ENCODE measurements at regions not wholly inside any gene's neighbourhood (a gene's known extent, or its start where the extent isn't known, plus 50 kb on each side); places are given as distances from the start of the nearest gene placed in this dataset.
"Not testable (repeated sequence)": the region's sequence is repeated elsewhere in the genome, so short reads cannot be mapped to it uniquely, and the experiment has no call there.

GRCh38 chr5:108560581-108560980 lies 178.7 kb upstream of the FBXL17 start (continued):
- TF ChIP-seq PRDM6 (tag by site-specific recombination; IDR thresholded peaks at IDR 0.05) (peak; percentile 54; the same call in 1 of the 2 replicates), OVOL3 (tag by site-specific recombination; IDR thresholded peaks at IDR 0.05) (no peak), MYNN (tag by site-specific recombination; IDR thresholded peaks at IDR 0.05; ENCODE audit: borderline replicate concordance) (no peak)

GRCh38 chr5:108560166-108560565 lies 178.3 kb upstream of the FBXL17 start:
- H3K36me3 ChIP-seq (ENCODE audit: control insufficient read depth in 2 of 2, insufficient read depth in 1 of 2, low read length in 2 of 2), result no peaks in the 10 kb centered on the region
- no peak overlapping the region for H3K27ac ChIP-seq (ENCODE audit: extremely low read depth, low read depth, low read length)
- H3K4me3 ChIP-seq (ENCODE audit: low read depth, low read length), result no peak overlapping the region
- TF ChIP-seq HOXC10 (CRISPR knock-in tag; IDR thresholded peaks at IDR 0.05), result no peak
- TF ChIP-seq MYNN (tag by site-specific recombination; IDR thresholded peaks at IDR 0.05; ENCODE audit: borderline replicate concordance), result no peak
- no peak for TF ChIP-seq KLF1 (tag by site-specific recombination; IDR thresholded peaks at IDR 0.05)
- TF ChIP-seq SP2 (tag by site-specific recombination; IDR thresholded peaks at IDR 0.05), result no peak
- no peak for TF ChIP-seq KLF9 (tag by site-specific recombination; IDR thresholded peaks at IDR 0.05; ENCODE audit: low read depth)
- TF ChIP-seq ZNF548 (tag by site-specific recombination; IDR thresholded peaks at IDR 0.05), result no peak
- no peak for TF ChIP-seq ZBTB10 (tag by site-specific recombination; IDR thresholded peaks at IDR 0.05)
- TF ChIP-seq ZNF184 (tag by site-specific recombination; IDR thresholded peaks at IDR 0.05), result no peak
- POLR2A ChIA-PET, result no interaction called here
- H3K4me1 ChIP-seq (ENCODE audit: control insufficient read depth, insufficient read depth, low read length), result peaks cover 3% of the 10 kb centered on the region; the same call in 1 of the 2 replicates
- CTCF ChIA-PET, result no interaction called here
- H3K9me3 ChIP-seq (ENCODE audit: control insufficient read depth, insufficient read depth, low read depth, low read length), result no peaks in the 10 kb centered on the region

GRCh38 chr5:108558840-108559239 lies 176.9 kb upstream of the FBXL17 start:
- H3K36me3 ChIP-seq (ENCODE audit: control insufficient read depth in 2 of 2, insufficient read depth in 1 of 2, low read length in 2 of 2); H3K9me3 ChIP-seq (ENCODE audit: control insufficient read depth, insufficient read depth, low read depth, low read length); H3K4me3 ChIP-seq (ENCODE audit: low read depth, low read length); POLR2A ChIA-PET; H3K4me1 ChIP-seq (ENCODE audit: control insufficient read depth, insufficient read depth, low read length); CTCF ChIA-PET; H3K27ac ChIP-seq (ENCODE audit: extremely low read depth, low read depth, low read length): not testable (repeated sequence)

GRCh38 chr5:108558142-108558541 lies 176.2 kb upstream of the FBXL17 start:
- H3K36me3 ChIP-seq (ENCODE audit: control insufficient read depth in 2 of 2, insufficient read depth in 1 of 2, low read length in 2 of 2); H3K4me3 ChIP-seq (ENCODE audit: low read depth, low read length); H3K27ac ChIP-seq (ENCODE audit: extremely low read depth, low read depth, low read length); POLR2A ChIA-PET; H3K4me1 ChIP-seq (ENCODE audit: control insufficient read depth, insufficient read depth, low read length); H3K9me3 ChIP-seq (ENCODE audit: control insufficient read depth, insufficient read depth, low read depth, low read length); CTCF ChIA-PET: not testable (repeated sequence)
- TF ChIP-seq ZNF560 (tag by site-specific recombination; IDR thresholded peaks at IDR 0.05; ENCODE audit: borderline replicate concordance), result 0 out of 2 replicates have a peak, but pooled peaks have one; percentile 22
- 0 out of 2 replicates have a peak, but pooled peaks have one; percentile 23 for TF ChIP-seq ZNF558 (tag by site-specific recombination; IDR thresholded peaks at IDR 0.05)
- TF ChIP-seq ZNF654 (tag by site-specific recombination; IDR thresholded peaks at IDR 0.05; ENCODE audit: low read depth), result peak; percentile 7; the same call in 1 of the 2 replicates
- peak; percentile 28; the same call in 1 of the 2 replicates for TF ChIP-seq ZNF623 (tag by site-specific recombination; IDR thresholded peaks at IDR 0.05)
- TF ChIP-seq ZNF394 (tag by site-specific recombination; IDR thresholded peaks at IDR 0.05; ENCODE audit: borderline replicate concordance), result peak; percentile 80; the same call in 1 of the 2 replicates
- TF ChIP-seq ZNF518A (tag by site-specific recombination; conservative IDR thresholded peaks at IDR 0.05; ENCODE audit: low read depth), result peak; percentile 64
- TF ChIP-seq ZNF555 (tag by site-specific recombination; conservative IDR thresholded peaks at IDR 0.05), result peak; percentile 50
- TF ChIP-seq ZNF426 (tag by site-specific recombination; IDR thresholded peaks at IDR 0.05), result peak; percentile 61
